ENCODE measurements at regions not wholly inside any gene's neighbourhood (a gene's known extent, or its start where the extent isn't known, plus 50 kb on each side); places are given as distances from the start of the nearest gene placed in this dataset.

DNA sequence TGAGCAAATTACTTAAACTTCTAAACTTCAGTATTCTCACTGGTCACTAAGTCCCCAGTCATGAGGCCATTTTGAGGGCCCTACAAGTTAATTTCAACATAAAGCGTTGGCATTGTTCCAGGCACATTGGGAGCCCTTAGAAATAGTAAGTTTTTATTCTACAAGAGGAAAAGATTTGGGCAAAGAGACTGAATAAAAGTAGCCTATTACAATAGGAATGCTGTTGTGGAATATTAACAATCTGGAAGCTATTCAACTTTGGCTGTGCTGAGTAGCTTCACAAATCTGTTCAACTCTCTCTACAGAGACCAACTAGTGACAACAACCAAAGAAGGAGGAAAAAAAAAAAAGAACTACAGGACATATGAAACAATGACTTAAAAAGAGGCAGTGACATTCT lies 1287.5 kb upstream of the NXPH2 start:
- ATAC-seq (ENCODE audit: insufficient read depth, low read depth) (no peak), DNase-seq (no peak)
- no peaks in the 10 kb centered on the region for H3K27me3 ChIP-seq (ENCODE audit: insufficient read depth, low read length, poor library complexity)
- H4K20me1 ChIP-seq (ENCODE audit: insufficient read depth, low read length) = no peaks in the 10 kb centered on the region
- no peak for TF ChIP-seq EZH2 (IDR thresholded peaks at IDR 0.05; ENCODE audit: borderline replicate concordance, low read depth, low read length, severe bottlenecking)
- TF ChIP-seq, protein P1, sequence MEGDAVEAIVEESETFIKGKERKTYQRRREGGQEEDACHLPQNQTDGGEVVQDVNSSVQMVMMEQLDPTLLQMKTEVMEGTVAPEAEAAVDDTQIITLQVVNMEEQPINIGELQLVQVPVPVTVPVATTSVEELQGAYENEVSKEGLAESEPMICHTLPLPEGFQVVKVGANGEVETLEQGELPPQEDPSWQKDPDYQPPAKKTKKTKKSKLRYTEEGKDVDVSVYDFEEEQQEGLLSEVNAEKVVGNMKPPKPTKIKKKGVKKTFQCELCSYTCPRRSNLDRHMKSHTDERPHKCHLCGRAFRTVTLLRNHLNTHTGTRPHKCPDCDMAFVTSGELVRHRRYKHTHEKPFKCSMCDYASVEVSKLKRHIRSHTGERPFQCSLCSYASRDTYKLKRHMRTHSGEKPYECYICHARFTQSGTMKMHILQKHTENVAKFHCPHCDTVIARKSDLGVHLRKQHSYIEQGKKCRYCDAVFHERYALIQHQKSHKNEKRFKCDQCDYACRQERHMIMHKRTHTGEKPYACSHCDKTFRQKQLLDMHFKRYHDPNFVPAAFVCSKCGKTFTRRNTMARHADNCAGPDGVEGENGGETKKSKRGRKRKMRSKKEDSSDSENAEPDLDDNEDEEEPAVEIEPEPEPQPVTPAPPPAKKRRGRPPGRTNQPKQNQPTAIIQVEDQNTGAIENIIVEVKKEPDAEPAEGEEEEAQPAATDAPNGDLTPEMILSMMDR (IDR thresholded peaks at IDR 0.05; ENCODE audit: borderline replicate concordance, extremely low read depth, low read length, poor library complexity, severe bottlenecking) = no peak
- H3K4me3 ChIP-seq (ENCODE audit: low read depth in 1 of 2, low read length in 2 of 2) = no peak overlapping the region
- H3K9ac ChIP-seq (ENCODE audit: low read depth, low read length) = no peak overlapping the region
- H3K27ac ChIP-seq (ENCODE audit: low read length) = no peak overlapping the region
- H3K79me2 ChIP-seq (ENCODE audit: insufficient read depth, low read length) = no peaks in the 10 kb centered on the region
- H2AFZ ChIP-seq (ENCODE audit: low read depth, low read length) = no peak overlapping the region
- no peaks in the 10 kb centered on the region for H3K4me1 ChIP-seq (ENCODE audit: insufficient read depth, low read length)
- no peaks in the 10 kb centered on the region for H3K9me3 ChIP-seq (ENCODE audit: insufficient read depth, low read length, severe bottlenecking)
- H3K4me2 ChIP-seq (ENCODE audit: insufficient read depth, low read length) = no peak overlapping the region
- H3K36me3 ChIP-seq (ENCODE audit: insufficient read depth, low read length) = no peaks in the 10 kb centered on the region

GRCh38 chr2:140064243-140064642 lies 1284.1 kb upstream of the NXPH2 start:
- Histone ChIP-seq H3K9ac (ENCODE audit: low read depth, low read length) (no peak overlapping the region), H3K9me3 (ENCODE audit: insufficient read depth, low read length, severe bottlenecking) (no peaks in the 10 kb centered on the region), H2AFZ (ENCODE audit: low read depth, low read length) (no peak overlapping the region)

DNA sequence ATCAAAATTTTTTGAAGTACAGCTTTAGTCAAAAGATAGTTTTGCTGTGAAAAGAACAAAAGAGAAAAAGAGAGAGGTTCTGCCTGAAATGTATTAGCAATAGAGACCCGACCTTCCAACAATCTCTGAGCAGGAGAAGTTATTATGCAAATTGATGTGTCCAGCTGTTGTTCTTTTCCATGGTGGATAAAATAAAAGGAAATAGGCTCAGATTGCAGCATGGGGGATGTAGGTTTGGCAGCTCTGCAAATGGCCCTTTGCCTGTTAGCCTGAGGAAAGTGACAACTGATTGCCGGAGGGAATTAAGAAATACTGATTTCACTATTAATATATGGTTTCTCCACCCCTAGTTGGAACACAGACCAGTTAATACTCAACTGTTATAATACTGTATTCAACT lies 1283.2 kb upstream of the NXPH2 start:
- H2AFZ ChIP-seq (ENCODE audit: low read depth, low read length) = no peak overlapping the region
- H3K4me1 ChIP-seq (ENCODE audit: insufficient read depth, low read length) = no peaks in the 10 kb centered on the region
- H4K20me1 ChIP-seq (ENCODE audit: insufficient read depth, low read length) = no peaks in the 10 kb centered on the region
- DNase-seq = no peak
- H3K79me2 ChIP-seq (ENCODE audit: insufficient read depth, low read length) = no peaks in the 10 kb centered on the region
- no peak overlapping the region for H3K9ac ChIP-seq (ENCODE audit: low read depth, low read length)
- no peaks in the 10 kb centered on the region for H3K27me3 ChIP-seq (ENCODE audit: insufficient read depth, low read length, poor library complexity)
- H3K4me2 ChIP-seq (ENCODE audit: insufficient read depth, low read length) = no peak overlapping the region
- H3K9me3 ChIP-seq (ENCODE audit: insufficient read depth, low read length, severe bottlenecking) = no peaks in the 10 kb centered on the region
- H3K27ac ChIP-seq (ENCODE audit: low read length) = no peak overlapping the region
- TF ChIP-seq, protein P1 (IDR thresholded peaks at IDR 0.05; ENCODE audit: borderline replicate concordance, extremely low read depth, low read length, poor library complexity, severe bottlenecking) = no peak
- no peak for TF ChIP-seq EZH2 (IDR thresholded peaks at IDR 0.05; ENCODE audit: borderline replicate concordance, low read depth, low read length, severe bottlenecking)
- no peaks in the 10 kb centered on the region for H3K36me3 ChIP-seq (ENCODE audit: insufficient read depth, low read length)
- no peak for ATAC-seq (ENCODE audit: insufficient read depth, low read depth)
- no peak overlapping the region for H3K4me3 ChIP-seq (ENCODE audit: low read depth in 1 of 2, low read length in 2 of 2)

More at GRCh38 chr2:140064243-140064642, 1284.1 kb upstream of the NXPH2 start:
- Histone ChIP-seq H3K4me3 (ENCODE audit: low read depth in 1 of 2, low read length in 2 of 2) (no peak overlapping the region), H3K4me1 (ENCODE audit: insufficient read depth, low read length) (no peaks in the 10 kb centered on the region), H3K27ac (ENCODE audit: low read length) (no peak overlapping the region), H3K4me2 (ENCODE audit: insufficient read depth, low read length) (no peak overlapping the region), H3K36me3 (ENCODE audit: insufficient read depth, low read length) (no peaks in the 10 kb centered on the region), H4K20me1 (ENCODE audit: insufficient read depth, low read length) (no peaks in the 10 kb centered on the region), H3K79me2 (ENCODE audit: insufficient read depth, low read length) (no peaks in the 10 kb centered on the region), H3K27me3 (ENCODE audit: insufficient read depth, low read length, poor library complexity) (no peaks in the 10 kb centered on the region)
- ATAC-seq (ENCODE audit: insufficient read depth, low read depth) = no peak
- TF ChIP-seq EZH2 (IDR thresholded peaks at IDR 0.05; ENCODE audit: borderline replicate concordance, low read depth, low read length, severe bottlenecking) = no peak
- TF ChIP-seq, protein P1 (IDR thresholded peaks at IDR 0.05; ENCODE audit: borderline replicate concordance, extremely low read depth, low read length, poor library complexity, severe bottlenecking) = no peak
- no peak for DNase-seq

DNA sequence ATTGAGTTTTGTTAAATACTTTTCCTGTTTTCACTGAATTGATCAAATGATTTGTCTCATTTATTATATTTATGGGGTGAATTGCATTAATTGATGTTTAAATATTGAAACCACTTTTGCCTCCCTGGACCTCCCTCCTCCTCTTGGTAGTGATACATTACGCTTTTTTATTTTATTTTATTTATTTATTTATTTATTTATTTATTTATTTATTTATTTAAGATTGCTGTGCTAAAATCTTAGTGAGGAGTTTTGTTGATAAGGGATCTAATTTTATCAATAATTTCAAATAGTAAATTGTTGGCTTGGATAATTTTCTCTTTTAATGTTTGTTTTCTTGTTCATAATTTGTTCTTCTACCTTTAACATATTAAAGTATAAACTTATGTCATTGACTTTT lies 1281.0 kb upstream of the NXPH2 start:
- H3K27me3 ChIP-seq (ENCODE audit: insufficient read depth, low read length, poor library complexity) = no peaks in the 10 kb centered on the region
- TF ChIP-seq, protein P1 (IDR thresholded peaks at IDR 0.05; ENCODE audit: borderline replicate concordance, extremely low read depth, low read length, poor library complexity, severe bottlenecking) = no peak
- no peak for TF ChIP-seq EZH2 (IDR thresholded peaks at IDR 0.05; ENCODE audit: borderline replicate concordance, low read depth, low read length, severe bottlenecking)
- no peak overlapping the region for H3K27ac ChIP-seq (ENCODE audit: low read length)
- H3K4me1 ChIP-seq (ENCODE audit: insufficient read depth, low read length) = no peaks in the 10 kb centered on the region
- DNase-seq = no peak
- no peak overlapping the region for H3K9ac ChIP-seq (ENCODE audit: low read depth, low read length)
- H3K36me3 ChIP-seq (ENCODE audit: insufficient read depth, low read length) = no peaks in the 10 kb centered on the region
- H3K4me2 ChIP-seq (ENCODE audit: insufficient read depth, low read length) = no peak overlapping the region
- no peaks in the 10 kb centered on the region for H3K9me3 ChIP-seq (ENCODE audit: insufficient read depth, low read length, severe bottlenecking)
- H4K20me1 ChIP-seq (ENCODE audit: insufficient read depth, low read length) = no peaks in the 10 kb centered on the region
- no peak overlapping the region for H2AFZ ChIP-seq (ENCODE audit: low read depth, low read length)
- H3K4me3 ChIP-seq (ENCODE audit: low read depth in 1 of 2, low read length in 2 of 2) = no peak overlapping the region
- no peaks in the 10 kb centered on the region for H3K79me2 ChIP-seq (ENCODE audit: insufficient read depth, low read length)
- ATAC-seq (ENCODE audit: insufficient read depth, low read depth) = no peak

Measured in DND-41 (cell line).